ENCODE measurements at regions not wholly inside any gene's neighbourhood (a gene's known extent, or its start where the extent isn't known, plus 50 kb on each side); places are given as distances from the start of the nearest gene placed in this dataset.

- in situ Hi-C loops (cut with HindIII; ENCODE audit: extremely low pct_ligation_motif_present, low pct_unique_long_range_greater_than_20kb) = loop anchor here (5.0 to 10.0 kb wide), 5 partner anchors 58 to 743 kb away; no protein-coding TSS in a partner anchor
- ChIA-PET POLR2A (no interaction called here), CTCF (ENCODE audit: low intra/inter-chr PET ratio, low total read pairs) (interaction anchor here (1.8 to 2.9 kb wide), 2 partner anchors 59 to 410 kb away, joined by 7 to 14 read pairs; no protein-coding TSS in a partner anchor)
- Histone ChIP-seq H3K4me3 (replicated peaks in 1 of 3; ENCODE audit: insufficient read depth in 1 of 3, low read depth in 2 of 3, low read length in 3 of 3) (peak overlapping the region in 2 of 3 experiments; percentile 18 to 21; a peak in 2 of 6 replicates), H3K4me1 (ENCODE audit: insufficient read depth, low read length) (peaks cover 21% of the 10 kb centered on the region), H3K79me2 (ENCODE audit: insufficient read depth, low read length) (no peaks in the 10 kb centered on the region), H2AFZ (ENCODE audit: low read length) (no peak overlapping the region), H3K27me3 (ENCODE audit: control insufficient read depth in 1 of 2, insufficient read depth in 2 of 2, low read length in 2 of 2) (peaks cover 13 to 55% of the 10 kb centered on the region in 2 experiments), H4K20me1 (ENCODE audit: insufficient read depth, low read length) (no peaks in the 10 kb centered on the region), H3K9ac (ENCODE audit: insufficient read depth, low read depth, low read length) (peak overlapping the region; percentile 17; the same call in 1 of the 2 replicates), H3K4me2 (ENCODE audit: low read depth, low read length) (peak overlapping the region; percentile 71), H3K9me3 (ENCODE audit: low read length) (no peaks in the 10 kb centered on the region), H3K27ac (ENCODE audit: extremely low read length, insufficient read depth, low read length) (no peak overlapping the region), H3K36me3 (replicated peaks in 1 of 2; ENCODE audit: control insufficient read depth in 1 of 2, insufficient read depth in 2 of 2, low read length in 2 of 2) (no peaks in the 10 kb centered on the region)
- no peak for FAIRE-seq
- no peak for DNase-seq (ENCODE audit: low spot score)
- 20% methylated on average over 27 of the region's 35 CpGs for WGBS (ENCODE audit: low lambda C conversion rate)
- peak; percentile 93 for ATAC-seq
- intact Hi-C loops (cut with micrococcal nuclease; ENCODE audit: unreplicated experiment) = loop anchor here (1.0 kb wide), 2 partner anchors 59 to 743 kb away; no protein-coding TSS in a partner anchor
- no TSS peak for BruUV-seq (replicated peaks)
- TF ChIP-seq THAP8 (CRISPR knock-in tag; IDR thresholded peaks at IDR 0.05; ENCODE audit: borderline replicate concordance) (no peak), ZBTB39 (CRISPR knock-in tag; IDR thresholded peaks at IDR 0.05) (no peak), MAZ (IDR thresholded peaks at IDR 0.05; ENCODE audit: borderline replicate concordance, low read depth, low read length) (no peak), MAZ (CRISPR knock-in tag; IDR thresholded peaks at IDR 0.05; ENCODE audit: low read depth) (peak; percentile 49; the same call in 1 of the 2 replicates), ZNF891 (CRISPR knock-in tag; IDR thresholded peaks at IDR 0.05) (0 out of 2 replicates have a peak, but pooled peaks have one; percentile 41), SALL1 (CRISPR knock-in tag; IDR thresholded peaks at IDR 0.05) (peak; percentile 58; the same call in 1 of the 2 replicates), ZNF383 (CRISPR knock-in tag; IDR thresholded peaks at IDR 0.05; ENCODE audit: borderline replicate concordance) (no peak), CBX5 (CRISPR knock-in tag; IDR thresholded peaks at IDR 0.05; ENCODE audit: borderline replicate concordance) (0 out of 2 replicates have a peak, but pooled peaks have one; percentile 34), ZNF121 (CRISPR knock-in tag; IDR thresholded peaks at IDR 0.05) (0 out of 2 replicates have a peak, but pooled peaks have one; percentile 34), HMG20B (CRISPR knock-in tag; conservative IDR thresholded peaks at IDR 0.05) (no peak), ZNF337 (CRISPR knock-in tag; IDR thresholded peaks at IDR 0.05; ENCODE audit: borderline replicate concordance, low read depth) (no peak), TSC22D2 (CRISPR knock-in tag; IDR thresholded peaks at IDR 0.05; ENCODE audit: borderline replicate concordance) (peak; percentile 53; the same call in 1 of the 2 replicates), ZSCAN21 (CRISPR knock-in tag; IDR thresholded peaks at IDR 0.05; ENCODE audit: borderline replicate concordance) (peak; percentile 31; the same call in 1 of the 2 replicates), KDM5B (CRISPR knock-in tag; IDR thresholded peaks at IDR 0.05; ENCODE audit: borderline replicate concordance) (peak; percentile 51; the same call in 1 of the 2 replicates), ARID5B (CRISPR knock-in tag; IDR thresholded peaks at IDR 0.05) (0 out of 2 replicates have a peak, but pooled peaks have one; percentile 16)
These were observed 77.2 kb downstream of the SERPINA3 start for GRCh38 chr14:94689218-94689984.

All from HepG2 (cell line).